Activated CD8-positive, alpha-beta T cell treated with anti-CD3 and anti-CD28 coated beads for 36 hours (primary cell): ENCODE measurements at regions not wholly inside any gene's neighbourhood (a gene's known extent, or its start where the extent isn't known, plus 50 kb on each side); places are given as distances from the start of the nearest gene placed in this dataset.

ENCODE experiments used
- ATAC-seq: fragments of 200-7000 bp; cut with Tn5 transposase; one replicate; pipeline ENCODE4 v1.10.0; 2021; ENCODE audit warnings: mild to moderate bottlenecking, moderate library complexity
- CTCF ChIA-PET: fragments of 350-600 bp; sonication (Branson Sonifier 250); formaldehyde crosslinking; loops from one replicate; lab custom pipeline; 2021; ENCODE audit warnings: antibody characterized with exemption; lab: Charles Lee
- POLR2A ChIA-PET: fragments of 350-600 bp; sonication (Branson Sonifier 250); formaldehyde crosslinking; loops from one replicate; lab custom pipeline; 2021; ENCODE audit warnings: antibody characterized with exemption; lab: Charles Lee
- DNase-seq: peaks from one replicate; pipeline ENCODE4 v3.0.0-alpha.2; 2020
- H3K27ac Mint-ChIP-seq: one replicate; pipeline ENCODE4 v1.8.0; 2021; ENCODE audit warnings: mild to moderate bottlenecking, mixed read lengths
- H3K27me3 Mint-ChIP-seq: one replicate; pipeline ENCODE4 v1.8.0; 2021; ENCODE audit warnings: mixed read lengths
- H3K36me3 Mint-ChIP-seq: one replicate; pipeline ENCODE4 v1.8.0; 2021; ENCODE audit warnings: low read depth, mixed read lengths
- H3K4me1 Mint-ChIP-seq: one replicate; pipeline ENCODE4 v1.8.0; 2021; ENCODE audit warnings: low read depth, mixed read lengths
- H3K4me3 Mint-ChIP-seq: one replicate; pipeline ENCODE4 v1.8.0; 2021; ENCODE audit warnings: mild to moderate bottlenecking, moderate library complexity, mixed read lengths
- H3K9me3 Mint-ChIP-seq: one replicate; pipeline ENCODE4 v1.8.0; 2021; ENCODE audit warnings: mixed read lengths
- intact Hi-C: fragments of 100-400 bp; cut with micrococcal nuclease; formaldehyde crosslinking; loops from one replicate; pipeline ENCODE4 v1.10.0; 2022
- TF ChIP-seq, protein P1 (sequence below): fragments of 200-600 bp; IDR thresholded peaks from one replicate; pipeline ENCODE4 v1.8.0; 2022; ENCODE audit warnings: antibody characterized with exemption, mild to moderate bottlenecking

DNA sequence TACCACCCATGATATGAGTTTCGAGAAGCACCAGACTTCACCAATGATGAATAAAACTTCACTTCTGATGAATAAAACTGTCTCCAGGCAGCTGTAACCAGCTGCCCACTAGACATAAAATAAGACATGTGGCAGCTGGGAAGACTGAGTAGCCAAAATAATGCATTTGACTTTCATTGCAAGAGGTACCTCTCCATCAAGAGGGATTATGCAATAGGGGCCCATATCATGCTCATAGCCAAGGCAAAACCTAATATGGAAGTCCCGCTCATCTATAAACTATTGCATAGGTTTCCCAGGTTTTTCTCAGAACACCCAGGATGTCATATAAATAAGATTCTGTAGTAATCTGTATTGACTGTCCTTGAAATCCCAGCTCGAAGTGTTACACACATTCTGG lies 155.5 kb downstream of the SIM1 start:
- Mint-ChIP-seq H3K4me3 (no peak overlapping the region), H3K27me3 (peaks cover 2% of the 10 kb centered on the region), H3K27ac (no peak overlapping the region), H3K4me1 (no peaks in the 10 kb centered on the region), H3K9me3 (no peaks in the 10 kb centered on the region), H3K36me3 (no peaks in the 10 kb centered on the region)
- no peak for DNase-seq
- intact Hi-C loops = no loop called here
- ChIA-PET POLR2A (no interaction called here), CTCF (no interaction called here)
- TF ChIP-seq, protein P1, sequence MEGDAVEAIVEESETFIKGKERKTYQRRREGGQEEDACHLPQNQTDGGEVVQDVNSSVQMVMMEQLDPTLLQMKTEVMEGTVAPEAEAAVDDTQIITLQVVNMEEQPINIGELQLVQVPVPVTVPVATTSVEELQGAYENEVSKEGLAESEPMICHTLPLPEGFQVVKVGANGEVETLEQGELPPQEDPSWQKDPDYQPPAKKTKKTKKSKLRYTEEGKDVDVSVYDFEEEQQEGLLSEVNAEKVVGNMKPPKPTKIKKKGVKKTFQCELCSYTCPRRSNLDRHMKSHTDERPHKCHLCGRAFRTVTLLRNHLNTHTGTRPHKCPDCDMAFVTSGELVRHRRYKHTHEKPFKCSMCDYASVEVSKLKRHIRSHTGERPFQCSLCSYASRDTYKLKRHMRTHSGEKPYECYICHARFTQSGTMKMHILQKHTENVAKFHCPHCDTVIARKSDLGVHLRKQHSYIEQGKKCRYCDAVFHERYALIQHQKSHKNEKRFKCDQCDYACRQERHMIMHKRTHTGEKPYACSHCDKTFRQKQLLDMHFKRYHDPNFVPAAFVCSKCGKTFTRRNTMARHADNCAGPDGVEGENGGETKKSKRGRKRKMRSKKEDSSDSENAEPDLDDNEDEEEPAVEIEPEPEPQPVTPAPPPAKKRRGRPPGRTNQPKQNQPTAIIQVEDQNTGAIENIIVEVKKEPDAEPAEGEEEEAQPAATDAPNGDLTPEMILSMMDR = no peak
- no peak for ATAC-seq

DNA sequence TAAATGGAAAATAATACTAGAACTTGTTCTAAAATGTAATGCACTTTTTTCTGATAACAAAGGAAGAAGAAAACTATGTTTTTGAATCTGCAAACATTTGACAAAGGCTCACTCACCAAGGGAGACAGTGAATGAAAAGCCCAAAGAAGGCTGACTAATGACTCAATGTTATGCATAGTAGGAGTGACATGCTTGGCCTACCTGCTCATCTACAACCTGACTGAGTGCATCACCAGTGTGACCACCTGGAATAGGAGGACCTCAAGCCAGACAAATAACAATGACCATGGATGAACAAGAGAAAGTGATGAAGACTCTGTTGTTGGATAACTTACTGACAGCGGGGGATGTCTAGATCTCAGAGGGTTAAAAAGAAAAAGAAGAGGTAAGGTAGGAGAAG lies 157.2 kb downstream of the SIM1 start:
- DNase-seq (no peak), ATAC-seq (no peak)
- Mint-ChIP-seq H3K36me3 (no peaks in the 10 kb centered on the region), H3K27ac (no peak overlapping the region), H3K4me3 (no peak overlapping the region), H3K27me3 (peaks cover 2% of the 10 kb centered on the region), H3K4me1 (no peaks in the 10 kb centered on the region), H3K9me3 (no peaks in the 10 kb centered on the region)
- intact Hi-C loops = no loop called here
- TF ChIP-seq, protein P1 = no peak
- ChIA-PET CTCF (no interaction called here), POLR2A (no interaction called here)

DNA sequence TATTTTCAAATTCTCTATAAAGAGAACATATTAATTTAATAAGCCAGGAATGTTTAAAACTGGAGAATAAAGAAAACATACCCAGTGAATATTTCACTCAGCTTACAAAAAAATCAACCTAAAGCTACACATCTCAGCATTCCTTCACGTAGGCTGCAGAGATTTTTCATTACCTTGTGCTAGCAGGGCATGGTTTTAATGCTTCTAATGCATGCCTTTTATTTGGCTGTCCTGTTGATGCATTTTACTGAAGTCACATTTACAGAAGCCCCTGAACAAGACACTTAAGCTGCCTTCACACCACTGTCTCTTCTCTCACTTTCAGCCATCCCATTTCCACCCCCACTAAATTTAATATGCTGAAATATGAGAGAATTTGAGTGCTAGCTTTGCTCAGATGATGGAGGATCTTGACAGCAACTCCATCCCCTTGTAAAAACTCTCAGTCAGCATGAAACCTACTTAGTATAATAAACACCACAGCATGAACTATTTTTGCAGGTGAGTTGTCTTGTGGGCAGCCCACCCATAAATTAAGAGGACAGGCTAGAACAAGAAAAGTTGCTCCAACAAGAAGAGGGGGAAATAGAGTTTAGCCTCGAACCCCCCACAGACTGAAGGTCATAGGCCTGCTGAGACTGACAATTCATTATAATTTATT lies 159.4 kb downstream of the SIM1 start:
- intact Hi-C loops = no loop called here
- Mint-ChIP-seq H3K36me3 (no peaks in the 10 kb centered on the region), H3K4me1 (no peaks in the 10 kb centered on the region), H3K27me3 (peaks cover 2% of the 10 kb centered on the region), H3K9me3 (no peaks in the 10 kb centered on the region), H3K4me3 (no peak overlapping the region), H3K27ac (no peak overlapping the region)
- ChIA-PET POLR2A (interaction anchor here (0.6 kb wide), 1 partner anchor 17 kb away, joined by 3 read pairs; no protein-coding TSS in a partner anchor), CTCF (no interaction called here)
- no peak for DNase-seq
- TF ChIP-seq, protein P1 = no peak
- no peak for ATAC-seq

DNA sequence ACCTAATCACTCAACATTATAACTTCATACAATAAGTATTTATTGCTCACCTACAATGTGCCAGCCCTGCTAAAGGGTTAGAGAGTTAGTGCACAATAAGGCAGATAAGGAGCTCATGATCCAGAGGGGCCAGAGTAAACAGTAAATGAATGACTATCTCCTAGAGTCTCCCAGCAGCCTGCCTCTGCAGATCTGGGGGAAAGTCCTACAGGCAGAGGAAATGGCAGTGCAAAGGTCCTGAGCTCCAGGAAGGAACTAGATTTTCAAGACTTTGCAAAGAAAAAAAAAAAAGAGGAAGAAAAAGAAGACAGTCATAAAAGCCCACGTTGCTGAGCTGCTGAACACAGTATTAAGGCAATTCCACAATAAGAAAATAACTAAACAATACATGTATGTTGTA lies 160.1 kb downstream of the SIM1 start:
- Mint-ChIP-seq H3K27me3 (peaks cover 2% of the 10 kb centered on the region), H3K9me3 (no peaks in the 10 kb centered on the region), H3K36me3 (no peaks in the 10 kb centered on the region), H3K4me1 (no peaks in the 10 kb centered on the region), H3K27ac (no peak overlapping the region), H3K4me3 (no peak overlapping the region)
- ChIA-PET POLR2A (interaction anchor here (0.6 kb wide), 1 partner anchor 18 kb away, joined by 3 read pairs; no protein-coding TSS in a partner anchor), CTCF (no interaction called here)
- ATAC-seq (no peak), DNase-seq (no peak)
- intact Hi-C loops = no loop called here
- TF ChIP-seq, protein P1 = no peak

DNA sequence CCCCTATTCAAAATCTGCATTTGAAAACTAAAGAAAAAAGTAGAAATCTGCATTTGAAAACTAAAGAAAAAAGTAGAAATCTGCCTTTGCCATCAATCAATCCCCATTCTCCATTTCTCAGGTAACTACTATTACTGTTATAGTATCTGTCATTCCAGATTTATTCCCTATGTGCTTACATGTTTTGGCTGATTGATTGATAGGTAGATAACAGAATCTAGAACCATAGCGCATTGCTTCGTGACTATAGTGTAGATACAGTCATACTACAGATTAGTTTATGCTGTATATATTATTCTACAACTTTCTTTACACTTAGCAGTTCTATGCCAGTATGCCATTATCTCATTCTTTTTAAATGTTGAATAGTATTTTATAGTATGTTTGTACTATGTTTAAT lies 163.0 kb downstream of the SIM1 start:
- no peaks in the 10 kb centered on the region for H3K36me3 Mint-ChIP-seq
- intact Hi-C loops = no loop called here
- H3K27ac Mint-ChIP-seq = no peak overlapping the region
- DNase-seq (no peak), ATAC-seq (no peak)
- no peaks in the 10 kb centered on the region for H3K9me3 Mint-ChIP-seq
- H3K4me3 Mint-ChIP-seq = no peak overlapping the region
- CTCF ChIA-PET = no interaction called here
- TF ChIP-seq, protein P1 = no peak
- POLR2A ChIA-PET = no interaction called here
- H3K27me3 Mint-ChIP-seq = no peaks in the 10 kb centered on the region
- H3K4me1 Mint-ChIP-seq = no peaks in the 10 kb centered on the region
